ENCODE measurements at regions not wholly inside any gene's neighbourhood (a gene's known extent, or its start where the extent isn't known, plus 50 kb on each side); places are given as distances from the start of the nearest gene placed in this dataset.

DNA sequence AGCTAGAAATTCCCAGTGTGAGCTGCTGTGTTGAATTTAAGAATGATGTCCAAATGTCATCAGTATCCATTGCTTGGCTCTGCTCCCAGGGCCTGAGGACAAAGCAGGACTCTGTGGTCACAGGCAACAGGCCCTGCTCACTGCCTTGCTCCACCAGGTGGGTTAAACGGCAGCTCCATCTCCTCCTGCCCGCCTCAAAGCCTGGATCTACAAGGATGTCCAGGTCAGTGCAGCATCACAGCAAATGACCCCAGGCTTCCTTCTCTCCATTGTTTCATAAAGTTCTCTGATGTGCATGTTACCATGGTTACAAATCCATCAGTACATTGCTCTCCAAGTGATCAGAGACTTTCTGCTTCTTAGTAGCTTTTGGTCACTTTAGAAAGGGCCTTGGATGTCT, 322.0 kb upstream of the ZNF32 start:
- TF ChIP-seq, protein P1, sequence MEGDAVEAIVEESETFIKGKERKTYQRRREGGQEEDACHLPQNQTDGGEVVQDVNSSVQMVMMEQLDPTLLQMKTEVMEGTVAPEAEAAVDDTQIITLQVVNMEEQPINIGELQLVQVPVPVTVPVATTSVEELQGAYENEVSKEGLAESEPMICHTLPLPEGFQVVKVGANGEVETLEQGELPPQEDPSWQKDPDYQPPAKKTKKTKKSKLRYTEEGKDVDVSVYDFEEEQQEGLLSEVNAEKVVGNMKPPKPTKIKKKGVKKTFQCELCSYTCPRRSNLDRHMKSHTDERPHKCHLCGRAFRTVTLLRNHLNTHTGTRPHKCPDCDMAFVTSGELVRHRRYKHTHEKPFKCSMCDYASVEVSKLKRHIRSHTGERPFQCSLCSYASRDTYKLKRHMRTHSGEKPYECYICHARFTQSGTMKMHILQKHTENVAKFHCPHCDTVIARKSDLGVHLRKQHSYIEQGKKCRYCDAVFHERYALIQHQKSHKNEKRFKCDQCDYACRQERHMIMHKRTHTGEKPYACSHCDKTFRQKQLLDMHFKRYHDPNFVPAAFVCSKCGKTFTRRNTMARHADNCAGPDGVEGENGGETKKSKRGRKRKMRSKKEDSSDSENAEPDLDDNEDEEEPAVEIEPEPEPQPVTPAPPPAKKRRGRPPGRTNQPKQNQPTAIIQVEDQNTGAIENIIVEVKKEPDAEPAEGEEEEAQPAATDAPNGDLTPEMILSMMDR (IDR thresholded peaks at IDR 0.05; ENCODE audit: low read depth, low read length, missing input control): no peak
- no peak for TF ChIP-seq YY1 (IDR thresholded peaks at IDR 0.05)
- TF ChIP-seq TAF1 (conservative IDR thresholded peaks at IDR 0.05): no peak
- TF ChIP-seq, protein P2, sequence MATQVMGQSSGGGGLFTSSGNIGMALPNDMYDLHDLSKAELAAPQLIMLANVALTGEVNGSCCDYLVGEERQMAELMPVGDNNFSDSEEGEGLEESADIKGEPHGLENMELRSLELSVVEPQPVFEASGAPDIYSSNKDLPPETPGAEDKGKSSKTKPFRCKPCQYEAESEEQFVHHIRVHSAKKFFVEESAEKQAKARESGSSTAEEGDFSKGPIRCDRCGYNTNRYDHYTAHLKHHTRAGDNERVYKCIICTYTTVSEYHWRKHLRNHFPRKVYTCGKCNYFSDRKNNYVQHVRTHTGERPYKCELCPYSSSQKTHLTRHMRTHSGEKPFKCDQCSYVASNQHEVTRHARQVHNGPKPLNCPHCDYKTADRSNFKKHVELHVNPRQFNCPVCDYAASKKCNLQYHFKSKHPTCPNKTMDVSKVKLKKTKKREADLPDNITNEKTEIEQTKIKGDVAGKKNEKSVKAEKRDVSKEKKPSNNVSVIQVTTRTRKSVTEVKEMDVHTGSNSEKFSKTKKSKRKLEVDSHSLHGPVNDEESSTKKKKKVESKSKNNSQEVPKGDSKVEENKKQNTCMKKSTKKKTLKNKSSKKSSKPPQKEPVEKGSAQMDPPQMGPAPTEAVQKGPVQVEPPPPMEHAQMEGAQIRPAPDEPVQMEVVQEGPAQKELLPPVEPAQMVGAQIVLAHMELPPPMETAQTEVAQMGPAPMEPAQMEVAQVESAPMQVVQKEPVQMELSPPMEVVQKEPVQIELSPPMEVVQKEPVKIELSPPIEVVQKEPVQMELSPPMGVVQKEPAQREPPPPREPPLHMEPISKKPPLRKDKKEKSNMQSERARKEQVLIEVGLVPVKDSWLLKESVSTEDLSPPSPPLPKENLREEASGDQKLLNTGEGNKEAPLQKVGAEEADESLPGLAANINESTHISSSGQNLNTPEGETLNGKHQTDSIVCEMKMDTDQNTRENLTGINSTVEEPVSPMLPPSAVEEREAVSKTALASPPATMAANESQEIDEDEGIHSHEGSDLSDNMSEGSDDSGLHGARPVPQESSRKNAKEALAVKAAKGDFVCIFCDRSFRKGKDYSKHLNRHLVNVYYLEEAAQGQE (IDR thresholded peaks at IDR 0.05): no peak
- no peak for TF ChIP-seq RAD21 (IDR thresholded peaks at IDR 0.05)
- no peak for TF ChIP-seq RXRA (IDR thresholded peaks at IDR 0.05)

Data from liver (tissue), 3 donors.